SK-N-SH (cell line): ENCODE measurements at regions not wholly inside any gene's neighbourhood (a gene's known extent, or its start where the extent isn't known, plus 50 kb on each side); places are given as distances from the start of the nearest gene placed in this dataset.
A peak's percentile ranks its signal among the peaks of the same experiment; 100 is the strongest.

Experiments
- CTCF ChIA-PET: fragments of 300-600, 350-600 bp; formaldehyde crosslinking; extraction: SDS; loops from one replicate; lab custom pipeline; 2021; lab: Yijun Ruan, JAX
- POLR2A ChIA-PET: fragments of 350-600 bp; sonication (Branson Sonifier 250); formaldehyde crosslinking; extraction: SDS; loops from one replicate; lab custom pipeline; 2020; ENCODE audit warnings: antibody characterized with exemption, inconsistent platforms; lab: Yijun Ruan, JAX
- DNase-seq: peaks from one replicate; pipeline ENCODE4 v3.0.0; 2012
- H2AFZ ChIP-seq: fragments of 200-600 bp; sonication (generic); 2 replicates; pipeline ENCODE4 v1.8.1; 2016; ENCODE audit warnings: antibody characterized with exemption, mild to moderate bottlenecking, low read depth
- H3F3A ChIP-seq: fragments of 200-600 bp; sonication (generic); replicated peaks from 2 replicates; pipeline ENCODE3; 2016; ENCODE audit warnings: antibody characterized with exemption, mild to moderate bottlenecking; ENCODE audit not compliant: insufficient read depth
- H3K27ac ChIP-seq, 2 experiments: fragments of 200-500 bp in 1 of 2; fragments of 200-600 bp in 1 of 2; sonication (Bioruptor generic) in 1 of 2; sonication (generic), shearing (Covaris generic) in 1 of 2; 2 replicates each; pipeline versions ENCODE4 v1.5.1 to v1.6.1; 2014 to 2016; ENCODE audit warnings: low read depth in 2 of 2, inconsistent platforms in 1 of 2, low read length in 1 of 2, mild to moderate bottlenecking in 1 of 2, mixed read lengths in 1 of 2
- H3K27me3 ChIP-seq: fragments of 200-600 bp; sonication (generic), shearing (Covaris generic); 2 replicates; pipeline ENCODE4 v1.6.1; 2016; ENCODE audit warnings: mixed run types; ENCODE audit not compliant: insufficient read depth
- H3K36me3 ChIP-seq, 2 experiments: fragments of 200-500 bp in 1 of 2; fragments of 200-600 bp in 1 of 2; sonication (Bioruptor generic) in 1 of 2; sonication (generic) in 1 of 2; replicated peaks in 1 of 2; 2 replicates each; pipeline versions ENCODE3 to v1.5.1; 2014 to 2016; ENCODE audit warnings: low read length in 1 of 2, mild to moderate bottlenecking in 1 of 2; ENCODE audit not compliant: insufficient read depth in 2 of 2, control insufficient read depth in 1 of 2
- H3K4me1 ChIP-seq, 2 experiments: fragments of 200-500 bp in 1 of 2; fragments of 200-600 bp in 1 of 2; sonication (Bioruptor generic) in 1 of 2; sonication (generic), shearing (Covaris generic) in 1 of 2; 2 replicates each; pipeline versions ENCODE4 v1.5.1 to v1.6.1; 2014 to 2016; ENCODE audit warnings: low read depth in 1 of 2, low read length in 1 of 2, mixed run types in 1 of 2; ENCODE audit not compliant: insufficient read depth in 2 of 2, control insufficient read depth in 1 of 2
- H3K4me2 ChIP-seq: fragments of 200-600 bp; sonication (generic), shearing (Covaris generic); 2 replicates; pipeline ENCODE4 v1.6.1; 2017; ENCODE audit warnings: mixed run types
- H3K4me3 ChIP-seq, 2 experiments: fragments of 200-500 bp in 1 of 2; fragments of 200-600 bp in 1 of 2; sonication (Bioruptor generic) in 1 of 2; sonication (generic), shearing (Covaris generic) in 1 of 2; 2 replicates each; pipeline versions ENCODE4 v1.5.1 to v1.8.1; 2014 to 2016; ENCODE audit warnings: low read depth in 2 of 2, inconsistent platforms in 1 of 2, low read length in 1 of 2, mild to moderate bottlenecking in 1 of 2, mixed read lengths in 1 of 2, moderate library complexity in 1 of 2
- H3K79me2 ChIP-seq: fragments of 200-600 bp; sonication (generic); 2 replicates; pipeline ENCODE4 v1.8.1; 2017; ENCODE audit warnings: mild to moderate bottlenecking; ENCODE audit not compliant: insufficient read depth
- H3K9ac ChIP-seq: fragments of 200-600 bp; sonication (generic); 2 replicates; pipeline ENCODE4 v1.6.1; 2017; ENCODE audit warnings: mixed run types
- H3K9me2 ChIP-seq: fragments of 200-600 bp; sonication (generic); 2 replicates; pipeline ENCODE4 v1.6.1; 2017; ENCODE audit warnings: mixed run types
- H3K9me3 ChIP-seq: fragments of 200-600 bp; sonication (generic); 2 replicates; pipeline ENCODE4 v1.6.1; 2017; ENCODE audit warnings: mixed run types, mild to moderate bottlenecking, moderate library complexity
- H4K20me1 ChIP-seq: fragments of 200-600 bp; sonication (generic); 2 replicates; pipeline ENCODE4 v1.6.1; 2017; ENCODE audit warnings: mild to moderate bottlenecking, mixed run types; ENCODE audit not compliant: insufficient read depth
- CHD2 ChIP-seq: fragments of 150-350 bp; IDR thresholded peaks from 2 replicates; pipeline ENCODE4 v1.6.1; 2018; ENCODE audit warnings: low read length; ENCODE audit not compliant: partially characterized antibody
- ELF1 ChIP-seq: IDR thresholded peaks from 2 replicates; pipeline ENCODE4 v1.4.0; 2012
- EP300 ChIP-seq, 2 experiments: IDR thresholded peaks; 2 replicates each; pipeline versions ENCODE4 v1.4.0 to v1.6.1; 2012; ENCODE audit warnings: borderline replicate concordance in 1 of 2, low read depth in 1 of 2, low read length in 1 of 2
- EZH2phosphoT487 ChIP-seq: fragments of 200-600 bp; sonication (generic); IDR thresholded peaks from 2 replicates; pipeline ENCODE4 v1.6.1; 2017; ENCODE audit warnings: low read depth, mixed run types, mild to moderate bottlenecking, antibody characterized with exemption, moderate library complexity, borderline replicate concordance
- FOXJ3 ChIP-seq: sonication (generic); formaldehyde crosslinking; IDR thresholded peaks from 2 replicates; pipeline ENCODE4 v1.5.1; 2020; ENCODE audit warnings: mild to moderate bottlenecking, missing genetic modification reagents
- FOXM1 ChIP-seq: IDR thresholded peaks from 2 replicates; pipeline ENCODE4 v1.4.0; 2012; ENCODE audit warnings: low read depth, mild to moderate bottlenecking
- GABPA ChIP-seq: IDR thresholded peaks from 2 replicates; pipeline ENCODE4 v1.4.0; 2012; ENCODE audit warnings: low read depth, mild to moderate bottlenecking
- GATA2 ChIP-seq: sonication (generic); formaldehyde crosslinking; IDR thresholded peaks from 2 replicates; pipeline ENCODE4 v1.5.0; 2020; ENCODE audit warnings: mild to moderate bottlenecking, missing genetic modification reagents
- JUND ChIP-seq: IDR thresholded peaks from 2 replicates; pipeline ENCODE4 v1.4.0; 2012
- NFIC ChIP-seq: IDR thresholded peaks from 2 replicates; pipeline ENCODE4 v1.4.0; 2012; ENCODE audit warnings: borderline replicate concordance
- NRF1 ChIP-seq: IDR thresholded peaks from 2 replicates; pipeline ENCODE4 v1.6.1; 2012; ENCODE audit warnings: low read depth, mild to moderate bottlenecking, low read length
- RAD21 ChIP-seq: IDR thresholded peaks from 2 replicates; pipeline ENCODE4 v1.6.1; 2012; ENCODE audit warnings: mild to moderate bottlenecking, low read length
- RCOR1 ChIP-seq: fragments of 150-350 bp; IDR thresholded peaks from 2 replicates; pipeline ENCODE4 v1.6.1; 2017; ENCODE audit warnings: antibody characterized with exemption, low read length
- REST ChIP-seq: IDR thresholded peaks from 2 replicates; pipeline ENCODE4 v1.6.1; 2012; ENCODE audit warnings: mild to moderate bottlenecking, low read depth, low read length, moderate library complexity
- RXRA ChIP-seq: IDR thresholded peaks from 2 replicates; pipeline ENCODE4 v1.4.0; 2012; ENCODE audit warnings: low read depth, mild to moderate bottlenecking, borderline replicate concordance
- SIN3A ChIP-seq: IDR thresholded peaks from 2 replicates; pipeline ENCODE4 v1.6.1; 2012; ENCODE audit warnings: low read depth, mild to moderate bottlenecking, low read length, moderate library complexity, borderline replicate concordance
- TCF12 ChIP-seq: IDR thresholded peaks from 2 replicates; pipeline ENCODE4 v1.4.0; 2012
- TEAD4 ChIP-seq: IDR thresholded peaks from 2 replicates; pipeline ENCODE4 v1.4.0; 2012; ENCODE audit warnings: mild to moderate bottlenecking, borderline replicate concordance; ENCODE audit not compliant: insufficient read depth
- YY1 ChIP-seq: IDR thresholded peaks from 2 replicates; pipeline ENCODE4 v1.4.0; 2012; ENCODE audit warnings: low read depth, mild to moderate bottlenecking
- WGBS: methylation state at CpG from one replicate; pipeline ENCODE4 v1.1.6; 2017; ENCODE audit warnings: low lambda C conversion rate; 5-methylcytosine and 5-hydroxymethylcytosine counted together
- TF ChIP-seq, protein P1 (sequence below): fragments of 150-350 bp; IDR thresholded peaks from 2 replicates; pipeline ENCODE4 v1.6.1; 2016; ENCODE audit warnings: mild to moderate bottlenecking, low read depth, low read length
- TF ChIP-seq, protein P2 (sequence below): IDR thresholded peaks from 2 replicates; pipeline ENCODE4 v1.4.0; 2012; ENCODE audit warnings: low read depth
- TF ChIP-seq, protein P3 (sequence below): fragments of 150-350 bp; IDR thresholded peaks from 2 replicates; pipeline ENCODE4 v1.6.1; 2017; ENCODE audit warnings: antibody characterized with exemption, low read length, low read depth, borderline replicate concordance
- TF ChIP-seq, protein P4 (sequence below): IDR thresholded peaks from 2 replicates; pipeline ENCODE4 v1.4.0; 2012; ENCODE audit warnings: low read depth, borderline replicate concordance

DNA sequence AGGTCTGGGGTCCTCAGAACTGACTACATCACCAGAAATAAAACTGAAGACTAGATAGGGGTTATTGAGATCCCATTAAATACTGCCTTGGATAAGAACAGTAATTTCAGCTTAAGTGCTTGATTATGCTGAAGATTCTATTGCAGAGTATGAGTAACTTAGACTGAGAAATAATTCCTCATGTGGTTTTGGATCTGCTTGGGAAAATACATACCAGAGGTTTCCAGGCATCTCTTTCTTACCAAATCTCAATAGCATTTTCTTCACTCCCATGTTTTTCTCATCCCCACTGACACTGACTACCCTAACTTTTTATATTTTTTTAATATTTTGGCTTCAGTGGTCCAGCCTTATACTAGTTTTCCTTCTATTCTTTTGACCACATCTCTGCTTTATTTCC, 92.0 kb upstream of the TEX13D start:
- H3K79me2 ChIP-seq = no peaks in the 10 kb centered on the region
- H3K9me3 ChIP-seq = no peaks in the 10 kb centered on the region
- no peaks in the 10 kb centered on the region for H4K20me1 ChIP-seq
- H3K9ac ChIP-seq = no peak overlapping the region
- H2AFZ ChIP-seq = no peak overlapping the region
- no peaks in the 10 kb centered on the region for H3F3A ChIP-seq
- H3K4me2 ChIP-seq = no peak overlapping the region
- no peaks in the 10 kb centered on the region for H3K4me1 ChIP-seq
- peaks cover 5% of the 10 kb centered on the region; the same call in 1 of the 2 replicates for H3K27me3 ChIP-seq
- peak overlapping the region in 1 of 2 experiments; percentile 58; a peak in 1 of 4 replicates for H3K27ac ChIP-seq
- DNase-seq = no peak
- TF ChIP-seq JUND (no peak), TCF12 (no peak), FOXM1 (no peak), RAD21 (no peak), EZH2phosphoT487 (no peak), FOXJ3 (CRISPR knock-in tag) (no peak), RCOR1 (no peak), EP300 (IDR thresholded peaks at IDR 0.05; ENCODE audit: borderline replicate concordance in 1 of 2, low read depth in 1 of 2, low read length in 1 of 2) (no peak), NRF1 (no peak), GABPA (no peak), GATA2 (CRISPR knock-in tag) (no peak), RXRA (no peak), YY1 (no peak), SIN3A (no peak)
- TF ChIP-seq, protein P1, sequence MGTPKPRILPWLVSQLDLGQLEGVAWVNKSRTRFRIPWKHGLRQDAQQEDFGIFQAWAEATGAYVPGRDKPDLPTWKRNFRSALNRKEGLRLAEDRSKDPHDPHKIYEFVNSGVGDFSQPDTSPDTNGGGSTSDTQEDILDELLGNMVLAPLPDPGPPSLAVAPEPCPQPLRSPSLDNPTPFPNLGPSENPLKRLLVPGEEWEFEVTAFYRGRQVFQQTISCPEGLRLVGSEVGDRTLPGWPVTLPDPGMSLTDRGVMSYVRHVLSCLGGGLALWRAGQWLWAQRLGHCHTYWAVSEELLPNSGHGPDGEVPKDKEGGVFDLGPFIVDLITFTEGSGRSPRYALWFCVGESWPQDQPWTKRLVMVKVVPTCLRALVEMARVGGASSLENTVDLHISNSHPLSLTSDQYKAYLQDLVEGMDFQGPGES = no peak
- POLR2A ChIA-PET = no interaction called here
- H3K4me3 ChIP-seq = no peak overlapping the region
- H3K36me3 ChIP-seq = no peaks in the 10 kb centered on the region
- no peaks in the 10 kb centered on the region for H3K9me2 ChIP-seq
- CTCF ChIA-PET = no interaction called here

GRCh38 chrX:124242131-124242530, 90.3 kb upstream of the TEX13D start:
- Histone ChIP-seq H3K9ac (no peak overlapping the region), H4K20me1 (no peaks in the 10 kb centered on the region), H3K27ac (no peak overlapping the region), H2AFZ (no peak overlapping the region), H3K36me3 (no peaks in the 10 kb centered on the region), H3K4me2 (no peak overlapping the region), H3K27me3 (peaks cover 5% of the 10 kb centered on the region; the same call in 1 of the 2 replicates), H3K79me2 (no peaks in the 10 kb centered on the region), H3F3A (peaks cover 3% of the 10 kb centered on the region), H3K9me3 (no peaks in the 10 kb centered on the region), H3K4me3 (no peak overlapping the region), H3K4me1 (no peaks in the 10 kb centered on the region), H3K9me2 (no peaks in the 10 kb centered on the region)
- TF ChIP-seq, protein P2, sequence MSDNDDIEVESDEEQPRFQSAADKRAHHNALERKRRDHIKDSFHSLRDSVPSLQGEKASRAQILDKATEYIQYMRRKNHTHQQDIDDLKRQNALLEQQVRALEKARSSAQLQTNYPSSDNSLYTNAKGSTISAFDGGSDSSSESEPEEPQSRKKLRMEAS = no peak
- no peak for TF ChIP-seq TEAD4
- TF ChIP-seq JUND = no peak
- TF ChIP-seq CHD2 = no peak
- TF ChIP-seq, protein P3, sequence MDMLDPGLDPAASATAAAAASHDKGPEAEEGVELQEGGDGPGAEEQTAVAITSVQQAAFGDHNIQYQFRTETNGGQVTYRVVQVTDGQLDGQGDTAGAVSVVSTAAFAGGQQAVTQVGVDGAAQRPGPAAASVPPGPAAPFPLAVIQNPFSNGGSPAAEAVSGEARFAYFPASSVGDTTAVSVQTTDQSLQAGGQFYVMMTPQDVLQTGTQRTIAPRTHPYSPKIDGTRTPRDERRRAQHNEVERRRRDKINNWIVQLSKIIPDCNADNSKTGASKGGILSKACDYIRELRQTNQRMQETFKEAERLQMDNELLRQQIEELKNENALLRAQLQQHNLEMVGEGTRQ = no peak
- TF ChIP-seq EP300 (IDR thresholded peaks at IDR 0.05; ENCODE audit: borderline replicate concordance in 1 of 2, low read depth in 1 of 2, low read length in 1 of 2) = no peak
- TF ChIP-seq EZH2phosphoT487 = no peak
- TF ChIP-seq SIN3A = no peak
- TF ChIP-seq ELF1 = no peak
- TF ChIP-seq REST = no peak
- TF ChIP-seq NRF1 = no peak
- no peak for TF ChIP-seq NFIC
- TF ChIP-seq, protein P4, sequence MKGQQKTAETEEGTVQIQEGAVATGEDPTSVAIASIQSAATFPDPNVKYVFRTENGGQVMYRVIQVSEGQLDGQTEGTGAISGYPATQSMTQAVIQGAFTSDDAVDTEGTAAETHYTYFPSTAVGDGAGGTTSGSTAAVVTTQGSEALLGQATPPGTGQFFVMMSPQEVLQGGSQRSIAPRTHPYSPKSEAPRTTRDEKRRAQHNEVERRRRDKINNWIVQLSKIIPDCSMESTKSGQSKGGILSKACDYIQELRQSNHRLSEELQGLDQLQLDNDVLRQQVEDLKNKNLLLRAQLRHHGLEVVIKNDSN = no peak
- TF ChIP-seq GATA2 (CRISPR knock-in tag) = no peak
- WGBS = 30% methylated on average over 5 of the region's 5 CpGs
- CTCF ChIA-PET = interaction anchor here (1.5 kb wide), 1 partner anchor 10 kb away, joined by 4 read pairs; no protein-coding TSS in a partner anchor
- no peak for DNase-seq
- POLR2A ChIA-PET = no interaction called here
